HepG2 (cell line): ENCODE measurements at regions not wholly inside any gene's neighbourhood (a gene's known extent, or its start where the extent isn't known, plus 50 kb on each side); places are given as distances from the start of the nearest gene placed in this dataset.

Experiments
- CHD4 ChIP-seq: fragments of 200-600 bp; sonication (generic); IDR thresholded peaks from 2 replicates; pipeline ENCODE4 v1.7.0; 2017; ENCODE audit warnings: mild to moderate bottlenecking, low read length, borderline replicate concordance
- ZNF629 ChIP-seq: sonication (generic); formaldehyde crosslinking; conservative IDR thresholded peaks from 2 replicates; pipeline ENCODE4 v1.5.0; 2020; ENCODE audit warnings: missing genetic modification reagents

DNA sequence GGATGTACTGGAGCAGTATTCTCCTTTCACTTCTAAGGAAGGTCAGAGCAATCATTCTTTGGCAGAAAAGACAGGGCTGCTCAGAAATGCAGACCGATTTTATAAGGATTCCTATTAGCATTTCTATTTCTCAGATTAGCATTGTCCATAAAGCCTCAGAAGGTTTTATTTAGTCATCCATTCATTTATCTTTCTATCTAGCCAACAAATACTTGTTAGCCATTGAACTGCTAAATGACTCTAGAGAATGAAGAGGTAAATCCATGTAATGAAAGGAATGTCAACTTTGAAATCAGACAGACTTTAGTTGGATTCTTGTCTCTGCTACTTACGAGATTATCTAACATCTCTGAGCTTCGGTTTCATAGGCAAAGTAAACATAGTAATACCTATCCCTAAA is 165.2 kb downstream of the SLC25A46 start:
- TF ChIP-seq ZNF629 (CRISPR knock-in tag): no peak
- TF ChIP-seq CHD4: no peak
